HG02870 (cell line): ENCODE measurements at regions not wholly inside any gene's neighbourhood (a gene's known extent, or its start where the extent isn't known, plus 50 kb on each side); places are given as distances from the start of the nearest gene placed in this dataset.
"Not testable (repeated sequence)": the region's sequence is repeated elsewhere in the genome, so short reads cannot be mapped to it uniquely, and the experiment has no call there.

Experiments used
- ATAC-seq: cut with Tn5 transposase; IDR thresholded peaks from one replicate; pipeline ENCODE4 v1.9.1; 2021; ENCODE audit warnings: mild to moderate bottlenecking, moderate library complexity; ENCODE audit not compliant: unreplicated experiment

DNA sequence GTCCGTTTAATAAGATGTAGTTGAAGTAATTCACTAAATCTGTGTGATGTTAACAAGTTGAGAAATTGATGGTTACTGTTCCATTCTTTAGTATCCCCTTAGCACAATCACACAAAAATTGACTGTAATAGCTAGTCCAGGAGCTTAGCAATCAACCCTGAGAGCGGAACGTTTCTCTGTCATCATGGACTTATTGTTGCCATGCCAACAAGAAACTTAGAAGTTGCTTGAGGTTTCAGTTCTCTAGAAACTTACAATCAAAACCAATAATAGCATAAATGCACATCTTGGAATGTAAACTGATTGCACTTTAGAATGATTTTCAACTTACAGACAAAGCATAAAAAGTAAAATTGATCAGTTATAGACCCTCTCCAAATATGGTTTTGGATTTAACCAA, 125.4 kb upstream of the ANKH start:
- ATAC-seq = peak; percentile 81

DNA sequence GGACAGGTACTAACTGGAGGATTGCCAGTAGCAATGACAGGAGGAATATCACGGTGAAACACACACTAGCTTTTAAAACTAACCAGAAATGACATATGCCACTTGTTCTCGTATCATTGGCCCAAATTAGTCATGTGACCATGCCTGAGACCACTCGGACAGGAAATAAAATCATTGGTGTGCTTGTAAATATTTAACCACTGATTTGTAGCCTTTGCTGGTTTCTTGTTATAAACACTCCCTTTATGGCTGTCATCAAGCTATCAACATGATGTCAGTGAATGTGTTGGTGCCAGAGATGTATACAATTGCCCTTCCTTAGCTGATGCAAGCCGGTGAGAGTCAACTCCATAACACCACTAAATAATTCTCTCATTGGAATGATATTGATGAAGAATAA, 123.7 kb upstream of the ANKH start:
- ATAC-seq = no peak

DNA sequence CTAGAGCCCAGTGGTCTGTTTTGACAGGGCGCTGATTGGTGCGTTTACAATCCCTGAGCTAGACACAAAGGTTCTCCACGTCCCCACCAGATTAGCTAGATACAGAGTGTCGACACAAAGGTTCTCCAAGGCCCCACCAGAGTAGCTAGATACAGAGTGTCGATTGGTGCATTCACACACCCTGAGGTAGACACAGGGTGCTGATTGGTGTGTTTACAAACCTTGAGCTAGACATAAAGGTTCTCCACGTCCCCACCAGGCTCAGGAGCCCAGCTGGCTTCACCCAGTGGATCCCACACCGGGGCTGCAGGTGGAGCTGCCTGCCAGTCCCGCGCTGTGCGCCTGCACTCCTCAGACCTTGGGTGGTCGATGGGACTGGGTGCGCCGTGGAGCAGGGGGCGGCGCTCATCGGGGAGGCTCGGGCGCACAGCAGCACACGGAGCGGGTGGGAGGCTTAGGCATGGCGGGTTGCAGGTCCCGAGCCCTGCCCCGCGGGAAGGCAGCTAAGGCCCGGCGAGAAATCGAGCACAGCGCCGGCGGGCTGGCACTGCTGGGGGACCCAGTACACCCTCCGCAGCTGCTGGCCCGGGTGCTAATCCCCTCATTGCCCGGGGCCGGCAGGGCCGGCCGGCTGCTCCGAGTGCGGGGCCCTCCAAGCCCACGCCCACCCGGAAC, 122.0 kb upstream of the ANKH start:
- ATAC-seq = not testable (repeated sequence)

DNA sequence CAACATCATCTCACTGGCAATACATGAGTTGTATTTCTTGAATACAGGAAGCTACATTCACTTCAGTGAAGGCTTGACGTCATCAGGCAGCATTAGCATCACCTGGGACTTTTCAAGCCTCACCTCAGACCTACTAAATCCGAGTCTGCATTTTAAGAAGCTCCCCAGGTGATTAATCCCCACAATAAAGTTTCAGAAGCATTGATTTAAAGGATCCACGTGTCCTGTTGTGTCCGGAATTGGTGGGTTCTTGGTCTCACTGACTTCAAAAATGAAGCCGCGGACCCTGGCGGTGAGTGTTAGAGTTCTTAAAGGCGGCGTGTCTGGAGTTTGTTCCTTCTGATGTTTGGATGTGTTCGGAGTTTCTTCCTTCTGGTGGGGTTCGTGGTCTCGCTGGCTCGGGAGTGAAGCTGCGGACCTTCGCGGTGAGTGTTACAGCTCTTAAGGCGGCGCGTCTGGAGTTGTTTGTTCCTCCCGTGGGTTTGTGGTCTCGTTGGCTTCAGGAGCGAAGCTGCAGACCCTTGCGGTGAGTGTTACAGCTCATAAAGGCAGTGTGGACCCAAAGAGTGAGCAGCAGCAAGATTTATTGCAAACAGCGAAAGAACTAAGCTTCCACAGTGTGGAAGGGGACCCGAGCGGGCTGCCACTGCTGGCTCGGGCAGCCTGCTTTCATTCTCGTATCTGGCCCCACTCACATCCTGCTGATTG, 121.3 kb upstream of the ANKH start:
- ATAC-seq = peak; percentile 80

DNA sequence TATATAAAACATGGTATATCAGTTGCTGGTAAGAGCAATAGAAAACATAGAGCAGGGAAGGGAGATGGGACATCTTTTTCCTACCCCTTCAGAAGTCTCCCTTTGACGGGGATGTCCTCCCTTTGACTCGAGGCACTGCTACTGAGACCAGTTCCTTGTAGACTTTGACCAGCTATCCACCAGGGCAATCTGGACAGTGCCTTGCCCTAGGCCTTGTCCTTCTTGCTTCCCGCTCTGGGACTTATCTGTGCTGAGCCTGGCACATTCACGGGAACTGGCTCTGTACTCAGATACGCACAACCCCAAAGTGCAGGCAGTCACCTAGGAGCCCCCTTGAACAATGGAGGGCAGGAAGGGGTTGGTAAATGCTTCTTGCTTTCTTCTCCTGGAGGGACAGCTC, 116.6 kb upstream of the ANKH start:
- no peak for ATAC-seq

DNA sequence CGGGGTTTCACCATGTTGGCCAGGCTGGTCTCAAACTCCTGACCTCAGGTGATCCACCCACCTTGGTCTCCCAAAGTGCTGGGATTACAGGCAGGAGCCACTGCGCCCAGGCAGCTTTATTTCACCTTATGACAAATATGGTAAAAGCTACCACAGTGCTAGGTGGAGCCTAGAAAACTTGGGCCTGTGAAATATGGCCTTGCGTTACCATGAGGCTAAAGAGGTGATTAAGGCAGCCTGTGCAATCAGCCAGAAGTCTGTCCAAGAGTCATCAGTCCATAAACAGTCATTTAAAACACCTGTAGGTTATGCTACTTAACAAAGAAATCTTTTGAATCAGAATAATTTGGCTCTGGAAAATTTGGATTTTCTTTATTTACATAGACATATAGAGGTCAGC, 114.8 kb upstream of the ANKH start:
- no peak for ATAC-seq

DNA sequence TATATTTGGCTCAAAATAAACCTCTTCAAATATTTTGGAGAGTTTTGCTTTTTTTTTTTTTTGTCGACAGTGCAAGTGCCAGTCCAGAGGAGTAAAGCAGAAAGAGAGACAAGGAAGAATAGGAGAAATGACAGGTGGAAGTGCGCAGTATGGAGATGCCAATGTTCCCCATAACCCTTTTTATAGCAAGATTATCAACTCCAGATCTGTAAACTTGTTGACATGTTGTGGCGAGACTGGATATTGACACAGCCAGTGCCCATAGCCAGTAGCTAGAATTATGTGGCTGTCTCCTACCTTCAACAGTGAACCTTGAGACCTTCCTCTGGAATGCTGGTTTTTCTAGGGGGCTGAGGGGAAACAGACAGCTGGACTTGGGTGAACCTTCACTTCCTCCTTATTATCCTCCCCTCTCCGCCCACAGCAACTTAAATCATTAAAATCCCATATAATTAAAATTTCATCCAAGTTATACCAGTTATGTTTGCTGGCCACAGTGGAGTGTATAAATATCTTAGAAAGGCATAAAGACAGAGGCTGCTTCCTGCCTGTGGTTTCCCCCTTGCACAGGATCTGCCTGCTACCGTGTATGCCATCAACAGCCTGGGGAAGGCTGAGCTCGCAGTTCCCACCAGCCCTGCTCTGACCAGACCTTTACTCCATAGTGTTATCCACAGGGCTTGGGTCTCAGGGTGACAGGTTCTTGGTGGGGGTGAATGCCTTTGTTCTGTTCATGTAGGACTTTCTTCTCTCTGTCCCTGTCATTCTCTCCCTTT, 112.3 kb upstream of the ANKH start:
- ATAC-seq = peak; percentile 42

DNA sequence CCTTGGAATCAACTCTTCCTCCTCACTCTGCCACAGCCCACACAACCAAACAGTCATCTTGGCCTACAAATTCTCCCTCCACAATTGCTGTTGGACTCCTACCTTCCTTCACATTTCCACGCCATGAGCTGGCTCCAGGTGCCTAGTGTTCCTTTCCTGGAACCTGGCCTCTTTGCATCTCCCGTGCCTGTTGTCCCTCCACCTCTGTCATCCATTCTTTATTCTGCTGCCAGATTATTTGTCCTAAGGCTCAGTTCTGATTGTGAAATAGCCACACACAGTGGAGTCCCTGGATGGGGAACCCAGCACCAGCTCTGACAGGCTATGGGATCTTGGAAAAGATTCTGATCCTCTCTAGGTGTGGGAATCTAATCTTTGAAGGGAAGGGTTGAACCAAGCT, 109.1 kb upstream of the ANKH start:
- no peak for ATAC-seq

DNA sequence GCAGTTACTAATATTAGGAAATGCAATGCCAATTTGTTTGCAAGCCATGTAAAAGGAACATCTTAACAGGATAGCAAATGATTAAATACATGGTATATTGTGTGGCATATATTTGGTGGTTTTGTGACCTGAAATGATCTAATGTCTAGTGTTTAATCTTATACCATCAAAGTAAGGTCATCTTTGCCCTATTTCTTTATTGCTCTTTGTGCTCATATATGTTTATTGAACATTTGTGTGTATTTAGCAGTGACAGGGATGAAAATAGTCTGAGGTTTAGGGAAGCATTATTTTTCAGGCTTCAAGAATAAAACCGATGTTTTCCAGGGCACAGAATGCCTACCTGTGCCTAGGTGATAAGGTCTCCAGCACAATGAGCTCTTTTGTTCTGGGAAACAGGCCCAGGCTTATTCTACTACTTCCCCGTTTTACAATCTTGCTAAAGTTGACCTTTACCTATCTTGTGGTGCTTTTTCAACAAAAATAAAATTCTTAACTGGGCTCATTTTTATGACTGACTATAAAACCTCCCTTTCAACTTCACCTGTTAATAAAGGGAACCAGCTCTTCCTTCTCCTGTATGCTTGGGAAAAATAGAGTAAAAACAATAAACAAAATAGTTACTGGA, 105.6 kb upstream of the ANKH start:
- no peak for ATAC-seq

DNA sequence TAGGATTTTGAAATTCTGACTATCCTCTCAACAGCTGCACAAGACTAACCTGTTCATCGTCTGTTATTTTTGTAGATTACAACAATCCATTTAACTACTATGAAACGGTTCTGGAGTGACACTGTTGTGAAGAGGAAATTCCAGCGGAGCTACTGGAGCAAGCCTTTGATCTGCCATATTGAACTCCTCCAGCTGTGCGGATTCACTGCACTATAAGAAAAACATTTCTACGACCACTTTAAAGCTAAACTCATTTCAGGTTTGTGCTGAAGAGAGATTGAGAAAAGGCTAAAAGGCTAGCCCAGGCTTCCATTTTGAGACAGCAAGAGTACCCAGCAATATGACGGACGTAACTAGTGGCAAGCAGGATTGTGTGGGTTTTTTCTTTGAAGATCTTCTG, 104.9 kb upstream of the ANKH start:
- no peak for ATAC-seq

DNA sequence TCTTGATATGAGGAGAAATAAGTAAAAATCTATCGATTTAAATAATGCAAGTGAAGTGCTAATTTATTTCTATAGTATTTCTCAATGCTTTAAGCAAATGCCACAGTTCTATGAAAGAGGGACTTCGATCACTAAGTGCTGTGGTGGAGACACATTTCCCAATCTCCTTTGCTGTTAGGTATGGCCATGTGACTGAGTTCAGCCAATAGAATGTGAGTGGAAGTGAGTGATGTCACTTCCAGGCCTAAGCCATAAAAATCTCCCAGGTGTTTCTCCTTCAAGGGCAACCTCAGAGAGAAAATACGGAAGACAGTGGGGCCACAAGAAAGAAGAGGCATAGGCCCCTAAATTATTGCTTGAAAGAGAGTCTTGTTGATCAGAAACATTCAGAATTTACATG, 100.3 kb upstream of the ANKH start:
- ATAC-seq = no peak

DNA sequence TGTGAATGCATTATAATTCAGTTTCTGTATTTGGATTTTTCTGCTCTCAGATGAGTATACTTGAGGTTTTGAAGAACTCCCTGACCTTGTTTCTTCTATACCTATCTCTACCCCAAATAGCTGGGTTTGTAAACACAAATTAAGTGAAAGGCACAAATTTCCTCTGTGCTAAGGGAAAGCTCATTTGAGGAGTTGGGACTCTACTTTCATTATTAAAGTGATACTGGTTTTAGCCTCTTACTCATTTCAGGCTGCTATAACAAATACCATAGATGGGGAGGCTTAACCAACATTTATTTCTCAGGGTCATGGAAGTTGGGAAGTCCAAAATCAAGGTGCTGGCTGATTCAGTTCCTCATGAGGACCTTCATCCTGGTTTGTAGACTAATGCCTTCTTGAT, 97.2 kb upstream of the ANKH start:
- peak; percentile 87 for ATAC-seq

DNA sequence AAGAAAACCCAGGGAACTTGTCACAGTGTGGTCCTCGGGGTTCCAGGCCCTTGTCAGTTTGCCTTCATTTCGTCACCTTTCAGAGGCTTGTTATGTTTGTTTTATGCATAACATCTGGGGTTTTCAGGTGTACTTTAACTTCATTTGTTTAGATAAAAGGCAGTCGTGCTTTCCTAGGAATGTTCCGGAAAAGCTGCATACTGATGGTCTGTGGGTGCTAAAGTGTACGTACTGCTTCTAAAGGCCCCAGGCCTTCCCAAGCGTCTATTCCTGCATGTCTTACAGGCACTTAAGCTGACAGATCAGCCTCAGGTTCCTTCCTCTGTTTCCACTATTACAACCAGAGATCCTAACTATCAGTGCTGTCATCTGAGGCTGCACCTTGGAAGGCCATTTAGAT, 95.6 kb upstream of the ANKH start:
- no peak for ATAC-seq

DNA sequence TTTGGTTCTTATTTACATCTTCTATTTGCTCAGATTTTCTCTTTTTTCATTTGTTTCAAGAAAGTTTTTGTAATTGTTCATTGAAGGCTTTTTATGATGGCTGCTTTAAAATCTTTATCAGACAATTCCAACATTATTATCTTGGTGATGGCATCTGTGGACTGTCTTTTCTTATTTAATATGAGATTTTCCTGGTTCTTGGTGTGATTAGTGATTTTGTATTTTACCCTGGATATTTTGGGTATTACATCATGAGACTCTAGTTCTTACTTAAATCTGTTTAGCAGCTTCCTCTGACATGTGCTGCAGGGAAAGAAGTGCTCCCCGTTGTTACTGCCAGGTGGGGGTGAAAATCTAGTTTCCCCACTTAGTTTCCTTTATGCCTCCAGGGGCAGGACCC, 94.2 kb upstream of the ANKH start:
- no peak for ATAC-seq

DNA sequence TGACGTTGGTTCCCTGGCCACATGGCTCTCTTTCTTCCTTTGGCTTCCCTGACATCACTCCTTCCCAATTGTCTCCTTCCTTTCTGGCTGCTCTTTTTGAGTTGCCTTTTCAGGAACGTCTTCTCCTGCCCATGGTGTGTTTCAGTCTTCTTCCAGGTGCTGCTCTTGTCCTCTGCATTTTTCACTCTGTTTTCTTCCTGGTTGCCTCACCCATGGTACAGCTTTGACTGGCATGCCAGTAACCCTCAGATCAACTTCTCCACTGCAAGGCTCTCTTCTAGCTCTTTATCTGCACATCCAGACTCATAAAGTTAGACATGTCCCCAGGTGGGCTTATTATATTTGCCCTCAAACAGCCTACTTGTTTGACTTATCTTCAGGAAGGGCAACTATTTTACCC, 91.0 kb upstream of the ANKH start:
- no peak for ATAC-seq

DNA sequence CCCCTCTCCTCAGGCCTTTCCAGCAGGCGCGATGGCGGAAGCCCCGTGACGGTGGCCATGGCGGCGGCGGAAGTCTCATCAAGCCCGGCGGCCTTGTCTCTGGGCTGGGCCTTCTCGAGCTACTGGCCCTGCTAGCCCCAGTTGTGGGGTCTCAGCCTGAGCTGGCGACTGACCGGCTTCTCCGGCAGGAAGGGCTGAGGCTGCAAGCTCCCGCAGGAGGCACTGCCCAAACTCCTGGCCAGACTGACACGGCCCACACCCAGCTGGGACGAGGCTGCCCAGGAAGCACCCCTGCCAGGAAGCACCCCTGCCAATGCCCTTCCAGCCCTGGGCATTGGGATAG, 88.5 kb upstream of the ANKH start:
- no peak for ATAC-seq

DNA sequence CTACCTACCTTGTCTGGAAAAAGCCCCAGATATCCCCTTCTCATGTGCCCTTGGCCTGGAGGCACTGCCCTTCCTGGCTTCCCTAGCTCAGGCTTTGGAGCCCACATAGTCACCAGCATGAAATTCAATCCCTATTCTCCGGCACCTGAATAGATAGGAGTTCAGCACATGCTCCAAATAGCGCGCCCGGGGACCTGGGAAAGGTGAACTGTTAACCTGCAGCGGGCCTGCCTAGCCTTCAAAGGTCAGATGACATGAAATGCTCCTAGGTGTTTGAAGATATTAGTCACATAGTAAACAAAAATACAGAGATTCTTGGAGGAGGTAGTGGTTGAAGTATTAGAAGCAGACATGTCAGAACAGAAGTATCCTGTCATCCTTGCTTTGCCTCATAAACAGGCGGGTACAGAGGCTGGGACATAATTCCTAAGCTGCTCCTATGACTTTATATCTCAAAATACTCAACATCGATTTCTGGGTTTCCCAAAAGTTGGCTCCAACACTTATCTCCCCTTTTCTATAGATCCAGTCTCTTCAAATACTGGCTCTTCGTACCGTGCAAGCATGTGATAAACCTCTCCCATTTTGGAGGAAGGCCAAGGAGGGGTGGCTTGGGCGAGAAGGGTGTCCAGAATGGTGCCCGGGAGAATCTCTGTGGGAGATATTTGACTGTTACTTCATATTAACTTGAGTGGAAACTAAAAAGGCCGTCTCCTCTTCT, 88.0 kb upstream of the ANKH start:
- no peak for ATAC-seq

DNA sequence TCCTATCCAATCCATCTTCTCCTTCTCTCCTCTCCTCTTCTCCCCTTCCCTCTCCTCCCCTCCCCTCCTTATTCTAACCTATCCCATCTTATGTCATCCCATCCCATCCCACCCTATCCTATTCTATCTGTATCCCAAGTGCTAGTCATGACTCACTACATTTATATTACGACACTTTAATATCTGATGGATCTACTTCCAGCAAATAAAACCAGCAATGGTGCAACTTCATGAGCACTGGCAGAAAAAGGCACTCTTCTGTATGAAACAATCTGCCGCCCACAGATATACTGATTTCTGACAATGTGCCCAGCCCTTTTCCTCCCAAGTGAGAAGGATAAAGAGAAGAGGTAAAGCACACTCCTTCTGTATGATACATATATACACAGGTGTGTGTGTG, 86.6 kb upstream of the ANKH start:
- no peak for ATAC-seq

DNA sequence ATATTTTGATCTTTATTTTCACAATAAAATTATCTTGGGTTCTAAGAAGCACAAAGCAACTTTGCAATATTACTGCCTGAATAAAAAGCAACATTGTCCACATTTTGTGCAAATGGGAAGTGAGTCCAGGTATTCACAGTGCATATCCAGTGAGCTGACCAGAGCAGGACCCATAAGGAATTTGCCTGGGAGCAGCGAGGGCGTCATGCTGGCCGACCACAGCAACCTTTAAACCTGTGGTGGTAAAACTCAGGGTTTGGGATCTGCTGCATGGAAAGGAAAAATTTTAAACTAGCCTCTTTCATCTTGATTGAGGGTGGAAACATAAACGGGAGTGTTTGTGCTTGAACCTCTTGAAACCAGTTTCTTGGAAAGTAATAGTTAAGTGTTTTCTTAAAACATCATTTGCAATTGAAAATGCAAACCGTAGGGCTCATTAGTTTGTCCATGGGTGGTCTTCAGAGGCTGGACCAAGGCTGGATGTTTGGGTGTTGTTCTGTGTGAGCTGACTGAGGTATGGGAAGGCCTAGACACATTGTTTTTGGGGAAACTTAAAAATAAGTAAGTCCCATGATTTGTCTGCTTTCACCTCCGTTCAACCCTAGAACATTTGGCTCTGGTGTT, 85.0 kb upstream of the ANKH start:
- no peak for ATAC-seq

DNA sequence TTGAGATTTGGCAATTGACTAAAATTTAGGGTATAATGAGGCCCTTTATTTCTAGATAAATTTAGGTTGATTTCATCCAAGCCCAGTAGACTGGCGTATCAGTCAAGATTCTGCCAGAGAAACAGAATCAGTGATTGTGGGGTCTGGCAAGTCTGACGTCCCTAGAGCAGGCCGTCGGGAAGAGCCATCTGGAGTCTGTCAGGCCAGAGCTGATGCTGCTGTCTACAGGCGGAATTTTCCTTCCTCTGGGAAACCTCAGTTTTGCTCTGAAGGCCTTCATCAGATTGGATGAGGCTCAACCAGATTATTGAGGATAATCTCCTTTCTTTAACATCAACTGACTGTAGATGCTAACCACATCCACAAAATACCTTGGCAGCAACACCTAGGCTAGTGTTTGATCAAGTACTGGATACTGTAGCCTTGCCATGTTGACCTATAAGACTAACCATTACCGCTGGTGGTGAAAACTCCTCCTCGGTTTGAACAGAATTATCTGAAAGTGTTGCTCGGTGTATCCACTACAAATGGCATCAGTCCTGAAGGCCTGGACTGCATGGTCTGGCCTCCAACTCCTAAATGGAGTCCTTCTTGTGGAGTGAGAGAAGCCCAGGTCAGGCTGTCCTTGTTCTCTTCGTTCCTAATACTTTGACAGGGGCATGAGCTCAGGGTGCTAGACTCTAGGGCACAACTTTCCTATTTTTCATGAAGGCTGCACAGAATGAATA, 83.2 kb upstream of the ANKH start:
- ATAC-seq = no peak
